SKM-1 treated with dmso at 0.1 percent for 144 hours (cell line): ENCODE measurements at regions not wholly inside any gene's neighbourhood (a gene's known extent, or its start where the extent isn't known, plus 50 kb on each side); places are given as distances from the start of the nearest gene placed in this dataset.
"Not testable (repeated sequence)": the region's sequence is repeated elsewhere in the genome, so short reads cannot be mapped to it uniquely, and the experiment has no call there.

ENCODE experiments used
- DNase-seq: peaks from one replicate; lab custom pipeline; 2025; ENCODE audit not compliant: unreplicated experiment; lab: John Stamatoyannopoulos, UW

GRCh38 chr7:88615336-88615735 is 144.2 kb upstream of the ZNF804B start:
- no peak for DNase-seq

GRCh38 chr7:88614736-88615135 is 144.8 kb upstream of the ZNF804B start:
- no peak for DNase-seq

GRCh38 chr7:88610942-88611341 is 148.6 kb upstream of the ZNF804B start:
- DNase-seq: no peak

GRCh38 chr7:88600695-88601094 is 158.8 kb upstream of the ZNF804B start:
- DNase-seq: no peak

- no peak for DNase-seq
Observed at GRCh38 chr7:88599528-88599927, 160.0 kb upstream of the ZNF804B start.

- no peak for DNase-seq
Observed at GRCh38 chr7:88597941-88598425, 161.5 kb upstream of the ZNF804B start.

GRCh38 chr7:88590963-88591362 is 168.5 kb upstream of the ZNF804B start:
- no peak for DNase-seq

GRCh38 chr7:88589927-88590326 is 169.6 kb upstream of the ZNF804B start:
- no peak for DNase-seq

GRCh38 chr7:88586890-88587289 is 172.6 kb upstream of the ZNF804B start:
- no peak for DNase-seq

GRCh38 chr7:88586219-88586618 is 173.3 kb upstream of the ZNF804B start:
- no peak for DNase-seq

- no peak for DNase-seq
Observed at GRCh38 chr7:88576720-88577119, 182.8 kb upstream of the ZNF804B start.

- DNase-seq: no peak
Observed at GRCh38 chr7:88566162-88566729, 193.3 kb upstream of the ZNF804B start.

- no peak for DNase-seq
Observed at GRCh38 chr7:88565401-88565800, 194.1 kb upstream of the ZNF804B start.

GRCh38 chr7:88556441-88556840 is 203.1 kb upstream of the ZNF804B start:
- DNase-seq: not testable (repeated sequence)

GRCh38 chr7:88554847-88555246 is 204.7 kb upstream of the ZNF804B start:
- DNase-seq: not testable (repeated sequence)

- no peak for DNase-seq
Observed at GRCh38 chr7:88548399-88548798, 211.1 kb upstream of the ZNF804B start.

- DNase-seq: peak; percentile 7
Observed at GRCh38 chr7:88546808-88547207, 212.7 kb upstream of the ZNF804B start.

GRCh38 chr7:88545663-88546062 is 213.8 kb upstream of the ZNF804B start:
- DNase-seq: peak; percentile 12

- DNase-seq: no peak
Observed at GRCh38 chr7:88540012-88540411, 219.5 kb upstream of the ZNF804B start.

GRCh38 chr7:88539518-88539917 is 220.0 kb upstream of the ZNF804B start:
- no peak for DNase-seq

GRCh38 chr7:88523645-88524044 is 217.0 kb upstream of the STEAP4 start:
- DNase-seq: no peak

GRCh38 chr7:88522771-88523293 is 216.1 kb upstream of the STEAP4 start:
- no peak for DNase-seq

GRCh38 chr7:88516429-88516828 is 209.7 kb upstream of the STEAP4 start:
- DNase-seq: no peak
